ENCODE measurements at regions not wholly inside any gene's neighbourhood (a gene's known extent, or its start where the extent isn't known, plus 50 kb on each side); places are given as distances from the start of the nearest gene placed in this dataset.

DNA sequence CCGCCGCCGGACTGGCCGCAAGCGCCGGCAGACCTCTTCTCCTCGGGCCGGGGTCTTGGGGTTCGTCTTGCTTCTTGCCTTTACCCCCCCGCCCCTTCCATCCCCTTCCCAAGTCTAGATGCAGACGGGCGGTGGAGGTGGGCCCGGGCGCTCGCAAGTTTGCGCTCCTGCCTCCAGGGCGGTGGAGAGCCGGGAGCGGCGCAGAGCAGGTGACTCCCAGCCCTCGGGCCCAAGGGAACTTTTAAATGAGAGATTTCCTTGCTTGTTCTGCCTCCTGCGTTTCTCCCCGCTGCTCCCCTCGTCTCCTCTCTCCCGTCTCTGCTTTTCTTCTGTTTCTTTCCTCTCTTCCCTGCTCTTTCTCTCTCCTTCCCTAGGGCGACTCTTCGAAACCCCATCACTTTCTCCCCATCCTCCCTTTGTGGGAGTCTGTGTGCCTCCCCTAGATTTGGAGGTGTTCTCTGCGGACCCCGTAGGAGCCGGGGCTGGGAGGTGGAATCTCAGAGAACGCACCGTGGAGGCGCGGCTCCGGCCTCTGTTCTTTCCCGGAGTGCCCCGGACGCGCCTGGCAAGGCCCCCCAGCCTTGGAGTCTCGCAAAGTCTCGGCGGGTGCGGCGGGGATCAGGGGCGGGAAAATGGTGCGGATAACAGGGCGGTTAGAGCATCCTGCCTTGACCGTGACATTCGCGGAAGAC, 114.7 kb upstream of the MYL2 start:
- no peak for DNase-seq

DNA sequence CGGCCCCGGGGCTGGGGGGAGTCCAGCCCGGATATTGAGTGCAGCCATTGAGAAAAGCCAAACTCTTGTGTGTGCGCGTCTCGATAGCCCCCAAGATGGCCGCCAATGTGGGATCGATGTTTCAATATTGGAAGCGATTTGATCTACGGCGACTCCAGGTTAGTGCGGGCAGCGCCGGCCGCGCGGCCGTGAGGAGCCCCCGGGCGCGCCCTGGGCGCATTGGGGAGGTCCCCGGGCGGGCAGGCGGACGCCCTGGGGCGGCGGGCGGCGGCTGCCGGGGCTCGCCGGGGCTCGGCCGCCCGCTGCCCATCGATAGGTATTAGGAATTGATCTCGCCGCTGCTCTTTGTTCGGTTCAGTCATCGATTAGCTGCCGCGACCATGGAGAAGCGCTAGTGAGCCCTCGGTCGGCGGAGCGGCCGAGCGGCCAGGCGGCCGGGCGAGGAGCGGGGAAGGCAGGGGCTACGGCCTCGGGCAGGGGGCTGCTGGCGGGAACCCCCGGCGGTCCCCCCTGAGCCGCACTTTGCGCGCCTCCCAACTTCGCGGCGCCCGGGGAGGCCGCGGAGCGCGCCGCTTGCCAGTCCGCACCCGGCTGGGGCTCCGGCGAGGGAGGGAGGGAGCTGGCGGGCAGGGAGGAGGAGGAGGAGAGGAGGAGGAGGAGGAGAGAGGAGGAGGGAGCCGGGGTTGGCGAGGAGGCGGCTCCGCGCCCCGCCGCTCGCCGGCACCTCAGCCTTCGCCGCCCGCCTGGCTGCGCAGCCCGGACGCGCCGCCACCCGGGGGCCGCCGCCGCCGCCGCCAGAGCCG, 113.9 kb upstream of the MYL2 start, which contains the start of gene CUX2:
Gene CUX2, plus strand, starts transcription at position 83 of the 803 bp plus-strand sequence.
- no peak for DNase-seq

DNA sequence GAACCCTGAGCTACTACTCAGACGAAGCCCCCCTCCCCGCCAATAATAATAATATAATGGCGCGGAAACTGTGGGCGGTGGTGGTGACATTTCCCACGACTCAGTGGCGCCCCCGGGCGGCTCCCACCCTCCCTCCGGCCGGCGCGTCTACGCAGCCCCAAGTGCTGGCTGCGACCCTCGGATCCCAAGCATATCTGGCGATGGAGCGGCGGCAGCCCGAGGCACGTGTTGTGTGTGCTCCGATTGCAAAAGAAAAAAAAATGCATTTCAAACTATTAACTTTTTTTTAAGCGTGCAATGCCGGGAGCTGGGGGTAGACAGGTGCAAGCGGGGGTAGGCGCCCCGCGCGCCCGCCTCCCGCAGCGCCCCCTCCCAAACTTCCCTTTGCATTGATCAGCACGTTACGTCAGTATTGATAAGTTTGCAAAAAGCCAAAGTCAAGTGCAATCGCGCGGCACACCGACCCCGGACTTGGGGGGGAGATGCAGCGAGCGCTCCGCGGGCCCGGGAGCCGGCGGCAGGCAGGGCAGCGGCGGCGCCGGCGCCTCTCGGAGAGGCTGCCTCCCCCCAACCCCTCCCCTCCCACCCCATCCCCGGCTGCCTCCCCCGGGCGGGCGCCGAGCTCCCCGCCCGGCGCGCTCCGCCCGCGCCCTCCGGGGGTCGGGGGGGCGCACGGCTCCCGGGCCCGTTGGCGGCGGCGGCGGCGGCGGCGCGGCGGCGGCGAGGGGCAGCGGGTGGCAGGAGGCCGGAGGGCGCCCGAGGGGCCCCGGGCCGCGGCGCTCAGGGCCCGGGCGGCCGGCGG, 113.1 kb upstream of the MYL2 start:
- DNase-seq, result no peak

DNA sequence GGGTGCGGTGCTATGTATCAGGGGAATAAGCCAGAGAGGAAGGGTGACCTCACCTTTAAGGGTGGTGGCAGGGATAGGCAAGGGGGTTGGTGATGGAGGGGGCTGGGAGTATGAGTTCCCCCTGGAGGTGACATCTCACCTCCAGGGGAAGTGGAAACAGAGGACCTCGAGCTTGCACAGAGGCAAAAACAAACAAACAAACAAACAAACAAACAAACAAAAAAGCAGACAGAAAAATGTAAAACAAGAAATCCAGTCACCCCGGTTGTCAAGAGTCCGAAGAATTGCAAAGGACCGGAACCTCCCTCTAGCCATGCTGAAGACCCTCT, 112.2 kb upstream of the MYL2 start:
- no peak for DNase-seq

DNA sequence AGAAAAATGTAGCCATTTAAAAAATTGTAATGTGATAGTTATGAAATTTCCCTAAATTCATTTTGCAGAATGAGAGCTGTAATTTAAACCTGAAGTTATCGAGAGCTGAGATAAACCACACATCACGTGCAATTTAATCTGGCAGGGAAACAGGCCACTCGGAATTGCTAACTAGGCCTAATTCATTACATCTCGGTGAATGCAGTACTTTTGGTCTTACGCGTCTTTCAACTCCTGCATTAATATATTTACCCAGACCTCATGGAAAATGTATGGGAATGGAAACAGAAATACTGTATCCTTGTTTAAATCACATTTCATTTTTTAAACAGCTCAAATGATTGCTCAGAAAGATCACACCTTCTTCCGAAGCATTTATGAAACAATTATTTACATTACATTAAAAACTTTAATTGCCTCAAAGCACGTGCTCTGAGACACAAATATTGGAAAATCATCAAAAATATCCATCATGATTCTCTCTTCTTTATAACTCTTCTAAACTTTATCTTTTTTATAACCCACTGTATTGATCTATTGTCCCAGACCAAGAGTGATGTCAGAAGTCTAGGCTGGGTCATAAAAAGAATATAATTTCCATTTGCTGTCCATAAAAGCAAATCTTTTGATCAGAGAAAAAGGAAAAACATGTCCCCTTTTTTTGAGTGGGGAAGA, 111.7 kb upstream of the MYL2 start:
- no peak for DNase-seq

DNA sequence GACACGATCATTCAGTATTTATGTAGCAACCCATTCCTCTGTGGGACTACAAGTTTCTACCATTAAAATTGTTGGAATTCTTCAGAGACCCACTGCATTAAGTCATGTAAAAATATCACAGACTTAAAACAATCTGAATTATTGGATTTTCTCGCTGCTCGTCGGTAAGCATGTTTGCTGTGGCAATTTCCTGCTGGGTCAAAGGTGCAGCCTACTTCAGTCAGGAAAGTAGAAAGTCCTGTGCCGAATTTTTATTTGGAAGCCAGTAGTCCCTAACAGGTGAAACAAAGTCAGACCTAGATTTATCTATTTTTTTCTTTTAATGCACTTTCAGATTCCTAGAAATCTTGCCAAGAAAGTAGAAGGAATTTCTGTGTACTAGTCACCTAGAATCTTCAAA, 110.4 kb upstream of the MYL2 start:
- no peak for DNase-seq

DNA sequence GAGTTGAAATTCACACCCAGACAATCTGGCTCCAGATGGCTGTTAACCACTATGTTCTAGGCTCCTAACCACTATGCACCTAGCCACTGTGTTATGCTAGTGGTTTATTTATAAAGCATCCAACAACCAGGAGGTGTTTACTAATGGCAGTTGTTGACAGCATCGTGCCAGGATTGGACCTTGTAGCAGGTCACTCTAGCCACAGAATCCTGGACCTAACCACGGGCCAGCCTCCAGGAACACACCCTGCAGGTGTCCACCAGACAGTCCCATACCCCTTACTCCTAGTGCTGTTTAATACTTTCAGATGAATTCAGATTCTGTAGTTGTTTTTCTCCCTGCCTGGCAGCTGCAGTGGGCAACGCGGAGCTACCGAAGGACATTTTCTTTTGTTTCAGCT, 109.4 kb upstream of the MYL2 start:
- no peak for DNase-seq

DNA sequence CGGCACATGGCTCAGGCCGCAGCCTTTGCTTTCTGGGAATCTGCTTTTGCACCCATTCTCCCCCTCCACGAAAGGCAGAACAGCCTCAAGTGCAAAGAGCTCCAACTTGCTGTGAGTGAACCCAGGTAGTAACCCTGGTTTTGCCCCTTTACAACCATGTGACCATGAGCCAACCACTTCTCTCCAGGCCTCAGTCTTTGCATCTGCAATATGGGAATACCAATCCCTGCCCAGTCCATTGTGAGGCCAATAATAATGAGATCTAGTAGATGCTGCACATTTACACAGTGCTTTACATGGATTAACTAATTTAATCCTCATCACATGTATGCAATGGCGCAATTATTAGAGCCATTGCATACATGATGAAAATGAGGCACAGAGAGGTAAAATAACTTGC, 108.9 kb upstream of the MYL2 start:
- no peak for DNase-seq

DNA sequence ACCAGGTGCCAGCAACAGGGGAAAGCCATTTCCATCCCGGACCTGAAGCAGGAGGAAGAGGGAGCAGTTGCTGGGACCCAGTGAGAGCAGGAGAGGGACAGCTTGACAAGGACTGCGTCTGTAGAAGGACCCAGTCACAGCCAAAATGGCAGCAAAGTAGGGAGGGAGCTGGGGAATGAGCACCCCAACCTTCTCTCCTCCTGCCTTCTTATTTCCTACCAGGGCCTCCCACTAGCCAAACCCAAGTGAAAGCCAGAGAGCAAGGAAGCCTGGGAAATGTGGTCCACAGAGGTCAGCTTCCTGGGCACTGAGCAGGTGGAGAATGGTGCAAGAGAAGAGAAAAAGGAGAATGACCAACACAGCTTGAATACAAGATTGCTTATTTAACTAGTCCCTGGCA, 108.5 kb upstream of the MYL2 start:
- DNase-seq, result no peak

DNA sequence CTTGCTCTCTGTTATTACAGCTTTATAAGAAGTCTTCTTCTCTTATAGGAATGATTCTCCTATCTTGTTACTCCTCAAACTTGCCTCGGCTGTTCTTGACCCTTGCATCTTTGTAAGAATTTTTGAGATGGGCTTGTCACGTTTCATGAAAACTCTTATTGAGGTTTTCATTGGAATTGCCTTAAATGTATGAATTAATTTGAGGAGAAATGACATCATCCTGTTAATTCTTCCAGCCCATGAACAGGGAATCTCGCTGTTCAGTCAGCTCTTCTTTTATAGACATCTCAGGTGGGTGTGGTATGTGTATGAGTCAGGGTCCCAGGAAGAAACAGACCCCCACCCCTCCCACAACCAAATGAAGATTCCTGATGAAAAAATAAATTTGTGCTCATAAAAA, 107.1 kb upstream of the MYL2 start:
- DNase-seq, result no peak

DNA sequence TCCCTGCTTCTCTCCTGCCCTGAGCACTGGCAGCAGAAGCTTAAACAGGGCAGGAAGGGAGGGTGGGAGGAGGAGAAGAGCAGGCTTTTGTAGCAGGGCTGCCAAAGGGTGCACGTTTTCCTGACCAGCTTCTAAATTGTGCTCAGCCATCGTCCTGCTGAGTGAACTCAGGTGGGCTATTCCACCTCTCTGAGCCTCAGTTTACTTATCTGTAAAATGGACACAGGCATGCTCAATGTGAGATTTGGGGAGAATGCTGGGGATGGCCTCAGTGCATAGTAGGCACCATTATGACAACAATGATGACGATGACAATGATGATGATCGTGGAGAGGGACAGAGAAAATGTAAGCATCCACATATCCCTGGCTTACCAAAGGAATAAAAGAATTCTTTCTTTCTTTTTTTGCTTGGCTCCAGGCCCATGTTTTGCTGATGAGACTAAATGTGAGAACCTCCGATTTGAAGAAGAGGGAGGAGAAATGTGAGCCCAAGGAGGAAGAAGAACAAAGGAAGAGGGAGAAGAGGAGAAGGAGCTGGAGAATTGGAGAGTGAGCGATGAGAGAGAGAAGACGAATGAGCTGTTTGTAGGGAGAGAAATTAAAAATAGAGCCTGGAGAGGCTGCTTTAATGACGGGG, 105.5 kb upstream of the MYL2 start:
- no peak for DNase-seq

DNA sequence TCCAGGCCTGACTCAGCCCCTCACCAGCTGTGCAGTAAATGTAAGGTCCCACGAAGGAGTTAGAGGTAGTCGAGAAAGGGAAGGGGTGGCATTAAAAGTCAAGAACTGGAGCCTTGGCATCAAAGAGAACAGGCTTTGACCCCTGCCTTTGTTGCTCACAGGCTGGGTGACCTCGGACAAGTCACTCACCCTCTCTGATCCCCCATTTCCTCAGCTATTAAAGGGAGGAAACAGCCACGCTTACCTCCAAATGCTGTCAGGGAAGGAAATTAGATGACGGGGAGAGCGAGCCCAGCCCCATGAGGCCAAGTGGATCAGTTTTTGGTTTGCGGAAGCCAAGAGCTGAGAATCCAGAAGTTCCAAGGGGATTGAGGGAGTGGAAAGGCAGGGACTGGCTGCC, 104.9 kb upstream of the MYL2 start:
- DNase-seq, result no peak

DNA sequence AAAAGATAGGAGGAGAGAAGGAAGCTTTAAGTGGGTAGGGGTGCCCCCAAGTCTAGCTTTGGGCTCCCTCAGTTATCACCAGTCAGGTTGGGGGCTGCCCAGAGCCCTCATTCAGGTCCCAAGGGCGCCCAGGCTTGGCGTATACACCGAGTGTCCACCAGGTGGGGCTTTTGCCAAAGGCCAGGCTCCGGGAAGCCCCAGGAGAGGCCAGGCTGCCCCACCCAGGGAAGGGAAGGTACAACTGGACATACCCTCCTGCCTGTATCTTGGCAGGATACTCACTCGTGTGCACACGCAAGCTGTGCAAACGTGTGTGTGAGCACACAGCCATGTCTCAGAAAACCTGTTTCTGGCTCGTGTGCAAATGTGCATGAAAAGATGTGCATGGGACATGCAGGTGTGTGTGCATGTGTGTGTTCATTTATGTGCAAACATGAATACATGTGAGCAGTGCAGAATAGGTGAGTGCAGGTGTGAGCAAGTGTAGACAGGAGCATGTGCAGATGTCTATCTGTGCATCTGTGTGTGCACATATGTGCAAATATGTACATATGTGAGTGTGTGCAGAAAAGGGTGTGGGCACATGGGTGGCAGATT, 103.9 kb upstream of the MYL2 start:
- DNase-seq, result no peak

DNA sequence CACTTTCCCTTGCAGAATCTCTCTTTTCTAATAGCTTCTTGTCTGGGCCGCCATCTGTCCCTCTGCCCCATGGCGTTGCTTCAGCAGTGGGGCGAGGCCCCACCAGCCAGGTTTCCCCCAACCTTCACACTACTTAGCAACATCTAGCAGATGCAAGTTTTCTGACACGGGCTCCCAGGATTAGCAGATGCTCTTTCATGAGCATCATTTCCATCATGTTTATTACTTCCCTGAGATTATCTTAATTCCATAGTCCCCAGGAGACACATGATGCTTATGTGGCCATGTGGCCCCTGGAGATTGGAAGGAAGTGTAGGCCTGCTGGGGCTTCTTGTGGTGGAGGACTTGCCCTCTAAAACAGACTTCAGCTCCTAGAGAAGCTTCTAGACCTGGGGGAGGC, 102.0 kb upstream of the MYL2 start:
- DNase-seq, result no peak

DNA sequence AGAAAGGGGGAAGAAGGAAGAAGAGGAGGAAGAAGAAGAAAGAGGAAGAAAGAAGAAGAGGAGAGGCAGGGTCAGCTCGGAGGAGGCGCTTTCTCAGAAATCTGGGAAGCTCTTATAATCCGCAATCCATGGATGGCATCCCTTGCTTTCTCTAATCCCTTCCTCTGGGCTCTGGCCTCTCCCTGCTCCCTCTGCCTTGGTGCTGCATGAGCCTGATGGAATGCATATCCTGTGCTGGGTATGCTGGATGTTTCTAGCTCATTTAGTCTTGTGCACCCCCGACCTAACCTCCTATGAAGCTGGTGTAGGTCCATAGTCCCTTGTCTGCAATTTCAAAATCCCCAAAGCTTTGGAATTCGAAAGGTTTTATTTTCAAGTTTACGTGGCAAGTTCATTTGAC, 94.2 kb upstream of the MYL2 start:
- no peak for DNase-seq

DNA sequence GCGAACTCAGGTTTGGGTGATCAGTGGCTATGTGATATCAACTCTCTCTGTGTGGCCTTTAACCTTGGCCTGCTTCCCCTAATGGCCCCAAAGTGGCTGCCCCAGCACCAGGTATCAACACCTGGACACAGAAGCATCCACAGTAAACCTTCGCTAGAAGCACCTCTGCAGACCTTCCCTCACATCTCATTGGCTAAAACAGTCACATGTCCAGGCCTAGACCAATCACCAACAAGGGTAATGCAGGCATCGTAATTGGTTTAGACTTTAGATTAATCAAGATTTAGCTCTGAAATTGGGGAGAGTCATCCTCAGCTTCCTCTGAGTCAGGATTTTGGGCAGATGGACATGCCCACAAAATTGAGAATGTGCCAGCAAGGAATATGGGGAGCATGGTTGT, 92.5 kb upstream of the MYL2 start:
- DNase-seq, result no peak

DNA sequence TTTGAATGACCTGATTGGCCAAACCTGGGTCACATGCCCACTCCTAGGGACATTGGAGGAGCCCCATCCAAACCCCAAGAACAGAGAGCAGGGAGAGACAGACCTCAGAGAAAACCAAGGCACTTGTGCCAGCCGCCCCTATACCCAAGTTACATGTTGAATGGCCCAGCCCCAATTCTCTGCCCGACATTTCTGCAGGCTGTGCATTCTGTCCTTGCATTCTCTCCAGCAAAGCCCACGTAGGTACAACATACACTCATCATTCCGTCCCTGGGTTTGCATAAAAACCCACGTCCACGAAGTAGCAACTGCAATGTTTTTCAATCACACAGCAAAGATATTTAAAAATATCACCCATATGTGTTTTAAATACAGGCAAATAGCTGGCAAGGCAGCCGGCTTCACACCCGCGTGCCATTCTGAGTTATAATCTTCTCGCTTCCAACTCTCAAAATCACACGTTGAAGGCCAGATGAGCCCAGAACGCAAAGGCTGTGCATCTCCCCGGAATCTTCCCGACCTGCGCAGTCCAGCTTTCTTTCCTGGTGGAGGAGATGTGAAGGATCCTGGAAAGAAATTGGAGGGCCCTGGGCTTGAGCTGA, 91.7 kb upstream of the MYL2 start:
- no peak for DNase-seq

DNA sequence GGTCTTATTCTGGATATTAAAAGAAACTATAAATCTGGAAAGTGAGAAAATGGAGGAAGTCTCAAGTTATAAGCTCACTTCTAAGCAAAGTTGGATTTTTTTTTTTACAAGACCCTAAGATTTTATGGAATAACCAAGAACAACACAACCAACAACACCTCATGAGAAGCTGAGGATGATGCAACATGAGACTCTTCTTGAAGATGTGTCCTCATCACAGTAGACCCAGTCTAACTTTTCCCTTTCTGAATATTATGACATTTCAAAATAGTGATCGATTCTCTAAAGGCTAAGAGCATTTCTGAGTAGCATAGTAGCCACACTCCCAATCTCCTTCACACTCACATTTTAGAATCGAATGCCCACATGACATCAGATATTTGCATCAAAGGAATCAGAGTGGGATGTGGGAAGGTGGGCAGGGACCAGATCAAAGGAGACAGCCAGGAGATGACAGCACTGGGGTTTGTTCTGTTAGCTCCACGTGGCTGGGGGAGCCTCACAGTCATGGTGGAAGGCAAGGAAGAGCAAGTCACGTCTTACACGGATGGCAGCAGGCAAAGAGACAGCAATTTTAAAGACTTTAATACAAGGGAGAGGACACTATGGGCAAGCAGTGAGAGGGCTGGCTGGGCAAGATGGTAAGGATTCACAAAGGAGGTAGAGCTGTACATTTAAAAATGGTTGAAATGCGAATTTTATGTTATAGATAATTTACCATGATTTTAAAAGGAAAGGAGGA, 90.7 kb upstream of the MYL2 start:
- DNase-seq, result no peak

DNA sequence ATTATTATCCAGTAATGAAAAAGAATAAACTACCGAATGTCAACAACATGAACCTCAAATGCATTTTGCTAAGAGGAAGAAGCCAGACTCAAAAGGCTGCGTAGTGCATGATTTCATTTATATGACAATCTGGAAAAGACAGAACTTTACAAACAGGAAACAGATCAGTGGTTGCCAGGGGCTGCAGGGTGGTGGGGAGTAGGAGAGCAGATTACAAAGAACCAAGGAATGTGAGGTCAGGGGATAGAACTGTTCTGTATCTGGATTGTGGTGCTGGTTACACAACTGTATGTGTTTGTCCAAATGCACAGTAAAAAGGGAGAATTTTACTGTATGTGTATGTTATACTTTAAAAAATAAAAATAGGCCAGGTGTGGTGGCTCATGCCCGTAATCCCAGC, 89.7 kb upstream of the MYL2 start:
- DNase-seq, result no peak

DNA sequence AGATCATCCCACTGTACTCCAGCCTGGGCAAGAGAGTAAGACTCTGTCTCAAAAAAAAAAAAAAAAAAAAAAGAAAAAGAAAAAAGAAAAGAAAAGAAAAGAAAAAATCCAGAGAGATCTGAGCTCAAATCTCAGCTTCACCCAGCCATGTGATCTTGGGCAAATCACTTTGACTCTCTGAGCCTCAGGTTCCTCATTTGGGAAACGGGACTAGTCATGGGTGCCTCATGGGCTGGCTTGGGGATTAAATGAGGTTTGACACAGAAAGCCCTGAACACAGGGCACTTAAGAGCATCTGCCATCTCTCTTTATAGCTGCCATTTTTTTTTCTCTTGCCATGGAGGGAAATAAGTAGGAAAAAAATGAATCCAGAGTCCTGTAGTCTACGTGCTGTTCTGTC, 86.2 kb upstream of the MYL2 start:
- DNase-seq, result no peak

DNA sequence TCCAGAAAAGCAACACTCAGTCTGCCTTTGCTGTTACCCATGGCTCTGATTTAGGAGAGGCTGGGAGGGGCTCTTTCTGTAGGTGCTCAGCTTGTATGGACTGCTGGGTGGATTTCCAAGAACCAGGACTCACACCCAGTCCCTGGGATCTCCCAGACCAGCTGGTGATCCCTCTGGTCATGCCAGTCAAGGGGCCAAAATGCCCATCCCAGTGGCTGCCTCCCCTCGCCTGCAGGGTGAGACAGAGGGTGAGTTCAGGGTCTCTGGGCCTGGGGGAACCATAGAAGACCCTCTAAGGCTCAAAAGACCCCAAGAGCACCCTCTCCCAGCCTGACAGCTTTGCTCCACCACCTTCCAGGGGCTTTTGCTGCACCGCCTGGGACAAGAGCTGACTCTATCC, 78.6 kb upstream of the MYL2 start:
- no peak for DNase-seq

Data from bone marrow (tissue), 2 donors.